Skeletal muscle tissue (tissue), 3 donors: ENCODE measurements at regions not wholly inside any gene's neighbourhood (a gene's known extent, or its start where the extent isn't known, plus 50 kb on each side); places are given as distances from the start of the nearest gene placed in this dataset.

Experiments used
- H3K27ac ChIP-seq: one replicate; pipeline ENCODE4 v1.7.0; 2013; ENCODE audit warnings: mild to moderate bottlenecking, low read depth, low read length, inconsistent platforms
- H3K27me3 ChIP-seq, 3 donors: one replicate each; pipeline ENCODE4 v1.7.0; 2013; ENCODE audit warnings: low read length in 3 of 3; ENCODE audit not compliant: control insufficient read depth in 3 of 3, insufficient read depth in 3 of 3
- H3K36me3 ChIP-seq, 3 donors: one replicate each; pipeline ENCODE4 v1.7.0; 2013; ENCODE audit warnings: low read length in 3 of 3; ENCODE audit not compliant: control insufficient read depth in 3 of 3, insufficient read depth in 3 of 3
- H3K4me1 ChIP-seq, 3 donors: one replicate each; pipeline ENCODE4 v1.7.0; 2013; ENCODE audit warnings: low read length in 3 of 3, mild to moderate bottlenecking in 3 of 3; ENCODE audit not compliant: control insufficient read depth in 3 of 3, insufficient read depth in 3 of 3
- H3K4me3 ChIP-seq, 3 donors: one replicate each; pipeline ENCODE4 v1.7.0; 2013; ENCODE audit warnings: low read length in 3 of 3
- H3K9ac ChIP-seq, 3 donors: one replicate each; pipeline ENCODE4 v1.7.0; 2013; ENCODE audit warnings: low read length in 3 of 3, mild to moderate bottlenecking in 3 of 3, moderate library complexity in 2 of 3, low read depth in 1 of 3
- H3K9me3 ChIP-seq, 3 donors: one replicate each; pipeline ENCODE4 v1.7.0; 2013; ENCODE audit warnings: low read length in 3 of 3; ENCODE audit not compliant: control insufficient read depth in 3 of 3
- donor health status: Osteomylitis.

GRCh38 chr2:18787726-18788125 is 198.4 kb upstream of the NT5C1B start:
- H3K4me1 ChIP-seq = peaks cover under 1 to 11% (median 9%) of the 10 kb centered on the region in 3 donors
- H3K27ac ChIP-seq = no peak overlapping the region
- H3K4me3 ChIP-seq = no peak overlapping the region
- H3K27me3 ChIP-seq = no peaks in the 10 kb centered on the region
- H3K36me3 ChIP-seq = no peaks in the 10 kb centered on the region
- no peak overlapping the region for H3K9ac ChIP-seq
- H3K9me3 ChIP-seq = no peaks in the 10 kb centered on the region

- H3K4me3 ChIP-seq = no peak overlapping the region
- no peaks in the 10 kb centered on the region for H3K36me3 ChIP-seq
- H3K27ac ChIP-seq = no peak overlapping the region
- H3K9ac ChIP-seq = no peak overlapping the region
- H3K4me1 ChIP-seq = no peaks in the 10 kb centered on the region
- H3K27me3 ChIP-seq = no peaks in the 10 kb centered on the region
- H3K9me3 ChIP-seq = no peaks in the 10 kb centered on the region
Measured at GRCh38 chr2:18784245-18784644, 194.9 kb upstream of the NT5C1B start.

GRCh38 chr2:18781541-18782280 is 192.3 kb upstream of the NT5C1B start:
- Histone ChIP-seq H3K9ac (no peak overlapping the region), H3K4me3 (no peak overlapping the region), H3K27me3 (no peaks in the 10 kb centered on the region), H3K9me3 (no peaks in the 10 kb centered on the region), H3K4me1 (no peaks in the 10 kb centered on the region), H3K36me3 (no peaks in the 10 kb centered on the region), H3K27ac (no peak overlapping the region)

- Histone ChIP-seq H3K4me1 (no peaks in the 10 kb centered on the region), H3K36me3 (no peaks in the 10 kb centered on the region), H3K9me3 (no peaks in the 10 kb centered on the region), H3K4me3 (no peak overlapping the region), H3K9ac (no peak overlapping the region), H3K27me3 (no peaks in the 10 kb centered on the region), H3K27ac (no peak overlapping the region)
Measured at GRCh38 chr2:18777250-18777812, 188.0 kb upstream of the NT5C1B start.

- H3K9me3 ChIP-seq = peaks cover 0 to 4% (median 0%) of the 10 kb centered on the region in 3 donors
- no peaks in the 10 kb centered on the region for H3K36me3 ChIP-seq
- H3K27ac ChIP-seq = no peak overlapping the region
- H3K4me3 ChIP-seq = no peak overlapping the region
- H3K4me1 ChIP-seq = no peaks in the 10 kb centered on the region
- H3K27me3 ChIP-seq = no peaks in the 10 kb centered on the region
- no peak overlapping the region for H3K9ac ChIP-seq
Measured at GRCh38 chr2:18771212-18771611, 181.8 kb upstream of the NT5C1B start.

GRCh38 chr2:18763338-18763737 is 174.0 kb upstream of the NT5C1B start:
- Histone ChIP-seq H3K9me3 (no peaks in the 10 kb centered on the region), H3K36me3 (no peaks in the 10 kb centered on the region), H3K9ac (no peak overlapping the region), H3K4me1 (no peaks in the 10 kb centered on the region), H3K27me3 (no peaks in the 10 kb centered on the region), H3K4me3 (no peak overlapping the region), H3K27ac (no peak overlapping the region)

GRCh38 chr2:18762667-18763066 is 173.3 kb upstream of the NT5C1B start:
- Histone ChIP-seq H3K4me3 (no peak overlapping the region), H3K27me3 (no peaks in the 10 kb centered on the region)

GRCh38 chr2:18754286-18754685 is 164.9 kb upstream of the NT5C1B start:
- Histone ChIP-seq H3K27ac (no peak overlapping the region), H3K9me3 (no peaks in the 10 kb centered on the region), H3K4me3 (no peak overlapping the region), H3K9ac (no peak overlapping the region), H3K36me3 (no peaks in the 10 kb centered on the region), H3K4me1 (peaks cover 11 to 18% (median 17%) of the 10 kb centered on the region in 3 donors), H3K27me3 (no peaks in the 10 kb centered on the region)

More at GRCh38 chr2:18762667-18763066, 173.3 kb upstream of the NT5C1B start:
- Histone ChIP-seq H3K9ac (no peak overlapping the region), H3K9me3 (no peaks in the 10 kb centered on the region), H3K27ac (no peak overlapping the region), H3K36me3 (no peaks in the 10 kb centered on the region), H3K4me1 (no peaks in the 10 kb centered on the region)

- H3K4me1 ChIP-seq = peaks cover 11 to 18% (median 17%) of the 10 kb centered on the region in 3 donors
- H3K9me3 ChIP-seq = no peaks in the 10 kb centered on the region
- H3K4me3 ChIP-seq = no peak overlapping the region
- H3K27ac ChIP-seq = no peak overlapping the region
- no peaks in the 10 kb centered on the region for H3K36me3 ChIP-seq
- H3K27me3 ChIP-seq = no peaks in the 10 kb centered on the region
- H3K9ac ChIP-seq = no peak overlapping the region
Measured at GRCh38 chr2:18753722-18754121, 164.4 kb upstream of the NT5C1B start.

GRCh38 chr2:18752667-18753422 is 163.5 kb upstream of the NT5C1B start:
- H3K9ac ChIP-seq = no peak overlapping the region
- no peaks in the 10 kb centered on the region for H3K9me3 ChIP-seq
- no peaks in the 10 kb centered on the region for H3K36me3 ChIP-seq
- no peak overlapping the region for H3K4me3 ChIP-seq
- peaks cover 11 to 18% (median 17%) of the 10 kb centered on the region in 3 donors for H3K4me1 ChIP-seq
- no peaks in the 10 kb centered on the region for H3K27me3 ChIP-seq
- H3K27ac ChIP-seq = no peak overlapping the region
